ENCODE measurements at regions not wholly inside any gene's neighbourhood (a gene's known extent, or its start where the extent isn't known, plus 50 kb on each side); places are given as distances from the start of the nearest gene placed in this dataset.

GRCh38 chr11:92276773-92277172 is 52.2 kb downstream of the FAT3 start:
- no peak for DNase-seq

GRCh38 chr11:92277871-92278270 is 53.3 kb downstream of the FAT3 start:
- DNase-seq = no peak

- no peak for DNase-seq
Observed at GRCh38 chr11:92278791-92279433, 54.3 kb downstream of the FAT3 start.

GRCh38 chr11:92284107-92284506 is 59.5 kb downstream of the FAT3 start:
- DNase-seq = no peak

GRCh38 chr11:92284558-92284957 is 59.9 kb downstream of the FAT3 start:
- no peak for DNase-seq

GRCh38 chr11:92285776-92286175 is 61.2 kb downstream of the FAT3 start:
- DNase-seq = no peak

- DNase-seq = no peak
Observed at GRCh38 chr11:92286709-92287108, 62.1 kb downstream of the FAT3 start.

- no peak for DNase-seq
Observed at GRCh38 chr11:92295175-92296137, 70.8 kb downstream of the FAT3 start.

GRCh38 chr11:92296138-92296515 is 71.5 kb downstream of the FAT3 start:
- DNase-seq = no peak

GRCh38 chr11:92297567-92298553 is 73.2 kb downstream of the FAT3 start:
- DNase-seq = no peak

GRCh38 chr11:92300876-92301275 is 76.3 kb downstream of the FAT3 start:
- DNase-seq = no peak

GRCh38 chr11:92302770-92303169 is 78.2 kb downstream of the FAT3 start:
- no peak for DNase-seq

- no peak for DNase-seq
Observed at GRCh38 chr11:92304271-92304670, 79.7 kb downstream of the FAT3 start.

GRCh38 chr11:92306966-92307510 is 82.4 kb downstream of the FAT3 start:
- no peak for DNase-seq

- no peak for DNase-seq
Observed at GRCh38 chr11:92308366-92308765, 83.7 kb downstream of the FAT3 start.

GRCh38 chr11:92311616-92312449 is 87.2 kb downstream of the FAT3 start:
- DNase-seq = no peak

GRCh38 chr11:92313784-92314183 is 89.2 kb downstream of the FAT3 start:
- no peak for DNase-seq

- DNase-seq = no peak
Observed at GRCh38 chr11:92314499-92314898, 89.9 kb downstream of the FAT3 start.

GRCh38 chr11:92316106-92316809 is 91.6 kb downstream of the FAT3 start:
- DNase-seq = no peak

GRCh38 chr11:92317222-92317621 is 92.6 kb downstream of the FAT3 start:
- no peak for DNase-seq

- no peak for DNase-seq
Observed at GRCh38 chr11:92317721-92318120, 93.1 kb downstream of the FAT3 start.

All from hippocampal formation (tissue), 2 donors.